Choroid plexus epithelial cell (primary cell): ENCODE measurements at regions not wholly inside any gene's neighbourhood (a gene's known extent, or its start where the extent isn't known, plus 50 kb on each side); places are given as distances from the start of the nearest gene placed in this dataset.
"Not testable (repeated sequence)": the region's sequence is repeated elsewhere in the genome, so short reads cannot be mapped to it uniquely, and the experiment has no call there.

Source experiments
- DNase-seq: peaks from one replicate; pipeline ENCODE4 v3.0.0-alpha.2; 2010; ENCODE audit warnings: low read depth
- H3K4me3 ChIP-seq: 2 replicates; pipeline ENCODE4 v1.5.1; 2011; ENCODE audit warnings: low read depth, mild to moderate bottlenecking, control low read depth, low read length, moderate library complexity
- CTCF ChIP-seq: conservative IDR thresholded peaks from 2 replicates; pipeline ENCODE4 v1.5.1; 2011; ENCODE audit warnings: low read depth, mild to moderate bottlenecking, control low read depth, inconsistent platforms, low read length, moderate library complexity

- no peak overlapping the region for H3K4me3 ChIP-seq
- DNase-seq: peak; percentile 65
- TF ChIP-seq CTCF: no peak
These were observed 240.2 kb upstream of the GRIA3 start for GRCh38 chrX:122943918-122944317.

- DNase-seq: no peak
- TF ChIP-seq CTCF: no peak
- H3K4me3 ChIP-seq: no peak overlapping the region
These were observed 238.8 kb upstream of the GRIA3 start for GRCh38 chrX:122945328-122945727.

GRCh38 chrX:122972604-122973003 is 211.5 kb upstream of the GRIA3 start:
- no peak for DNase-seq
- no peak for TF ChIP-seq CTCF

GRCh38 chrX:122982521-122982920 is 201.6 kb upstream of the GRIA3 start:
- no peak for TF ChIP-seq CTCF
- no peak overlapping the region for H3K4me3 ChIP-seq
- no peak for DNase-seq

More at GRCh38 chrX:122972604-122973003, 211.5 kb upstream of the GRIA3 start:
- H3K4me3 ChIP-seq: no peak overlapping the region

GRCh38 chrX:123002844-123003243 is 181.2 kb upstream of the GRIA3 start:
- H3K4me3 ChIP-seq, DNase-seq: not testable (repeated sequence)

- H3K4me3 ChIP-seq: no peak overlapping the region
- no peak for DNase-seq
- no peak for TF ChIP-seq CTCF
These were observed 170.9 kb upstream of the GRIA3 start for GRCh38 chrX:123013141-123013540.

- no peak for TF ChIP-seq CTCF
- no peak overlapping the region for H3K4me3 ChIP-seq
- DNase-seq: no peak
These were observed 147.7 kb upstream of the GRIA3 start for GRCh38 chrX:123036401-123036800.
